MM.1S (cell line): ENCODE measurements at regions not wholly inside any gene's neighbourhood (a gene's known extent, or its start where the extent isn't known, plus 50 kb on each side); places are given as distances from the start of the nearest gene placed in this dataset.

ENCODE experiments used
- DNase-seq: peaks from one replicate; pipeline ENCODE4 v3.0.0-alpha.2; 2015
- H2AFZ ChIP-seq: fragments of 300-600 bp; sonication (generic); 2 replicates; pipeline ENCODE4 v1.6.0; 2016; ENCODE audit warnings: antibody characterized with exemption, low read length
- H3F3A ChIP-seq: fragments of 300-600 bp; sonication (generic); 2 replicates; pipeline ENCODE4 v1.6.1; 2016; ENCODE audit warnings: mild to moderate bottlenecking, antibody characterized with exemption, low read length, moderate library complexity, mixed read lengths; ENCODE audit not compliant: insufficient read depth
- H3K27ac ChIP-seq: fragments of 300-600 bp; sonication (generic); 2 replicates; pipeline ENCODE4 v1.5.1; 2016; ENCODE audit warnings: mild to moderate bottlenecking, low read length
- H3K27me3 ChIP-seq: fragments of 300-600 bp; sonication (generic); replicated peaks from 2 replicates; pipeline ENCODE4 v1.6.0; 2016; ENCODE audit warnings: low read length; ENCODE audit not compliant: insufficient read depth
- H3K36me3 ChIP-seq: fragments of 300-600 bp; sonication (generic); replicated peaks from 2 replicates; pipeline ENCODE4 v1.6.1; 2016; ENCODE audit warnings: mild to moderate bottlenecking, low read length, mixed read lengths; ENCODE audit not compliant: insufficient read depth
- H3K4me1 ChIP-seq: fragments of 300-600 bp; sonication (generic); 2 replicates; pipeline ENCODE4 v1.6.1; 2016; ENCODE audit warnings: low read length, mixed read lengths
- H3K4me2 ChIP-seq: fragments of 300-600 bp; sonication (generic); 2 replicates; pipeline ENCODE4 v1.6.0; 2016; ENCODE audit warnings: low read depth, low read length
- H3K4me3 ChIP-seq: fragments of 300-600 bp; sonication (generic); 2 replicates; pipeline ENCODE4 v1.5.1; 2016; ENCODE audit warnings: low read length, mixed read lengths
- H3K79me2 ChIP-seq: fragments of 300-600 bp; sonication (generic); 2 replicates; pipeline ENCODE4 v1.6.1; 2016; ENCODE audit warnings: mixed run types, low read length, mixed read lengths
- H3K9ac ChIP-seq: fragments of 300-600 bp; sonication (generic); 2 replicates; pipeline ENCODE4 v1.6.1; 2016; ENCODE audit warnings: low read length, mixed read lengths
- H3K9me2 ChIP-seq: fragments of 300-600 bp; sonication (generic); replicated peaks from 2 replicates; pipeline ENCODE4 v1.6.1; 2016; ENCODE audit warnings: mild to moderate bottlenecking, low read length, mixed read lengths; ENCODE audit not compliant: insufficient read depth
- H3K9me3 ChIP-seq: fragments of 300-600 bp; sonication (generic); replicated peaks from 2 replicates; pipeline ENCODE4 v1.6.1; 2016; ENCODE audit warnings: mild to moderate bottlenecking, low read length, mixed read lengths; ENCODE audit not compliant: insufficient read depth
- H4K20me1 ChIP-seq: fragments of 300-600 bp; sonication (generic); 2 replicates; pipeline ENCODE4 v1.6.1; 2016; ENCODE audit warnings: mild to moderate bottlenecking, low read length, moderate library complexity, mixed read lengths; ENCODE audit not compliant: insufficient read depth
- CTCF ChIP-seq: fragments of 300-600 bp; sonication (generic); IDR thresholded peaks from 2 replicates; pipeline ENCODE4 v1.5.1; 2016; ENCODE audit warnings: antibody characterized with exemption, low read length, mixed read lengths
- EZH2 ChIP-seq: fragments of 300-600 bp; sonication (generic); optimal IDR thresholded peaks from 2 replicates; pipeline ENCODE3; 2017; ENCODE audit warnings: low read depth, mild to moderate bottlenecking, antibody characterized with exemption, low read length, mixed read lengths
- EZH2phosphoT487 ChIP-seq: fragments of 300-600 bp; sonication (generic); IDR thresholded peaks from 2 replicates; pipeline ENCODE4 v1.6.1; 2018; ENCODE audit warnings: antibody characterized with exemption, low read length

- Histone ChIP-seq H3K9me2 (no peaks in the 10 kb centered on the region), H3K36me3 (no peaks in the 10 kb centered on the region), H3K4me3 (no peak overlapping the region), H4K20me1 (no peaks in the 10 kb centered on the region), H3K27me3 (no peaks in the 10 kb centered on the region), H3K79me2 (no peaks in the 10 kb centered on the region), H3K9me3 (no peaks in the 10 kb centered on the region), H3K27ac (no peak overlapping the region), H3F3A (no peaks in the 10 kb centered on the region), H2AFZ (no peak overlapping the region), H3K9ac (no peak overlapping the region), H3K4me1 (no peaks in the 10 kb centered on the region), H3K4me2 (no peak overlapping the region)
- DNase-seq = no peak
- no peak for TF ChIP-seq CTCF
- TF ChIP-seq EZH2phosphoT487 = no peak
- no peak for TF ChIP-seq EZH2
Observed at GRCh38 chr2:22375096-22375495, 1009.9 kb upstream of the KLHL29 start.

- Histone ChIP-seq H3K79me2 (no peaks in the 10 kb centered on the region), H4K20me1 (no peaks in the 10 kb centered on the region)
Observed at GRCh38 chr2:22377268-22377667, 1007.7 kb upstream of the KLHL29 start.

GRCh38 chr2:22382479-22383169, 1002.4 kb upstream of the KLHL29 start:
- Histone ChIP-seq H3K9me2 (no peaks in the 10 kb centered on the region), H3K27ac (no peak overlapping the region), H3F3A (no peaks in the 10 kb centered on the region), H3K4me3 (no peak overlapping the region), H3K4me2 (no peak overlapping the region), H4K20me1 (no peaks in the 10 kb centered on the region), H3K9ac (no peak overlapping the region), H3K4me1 (no peaks in the 10 kb centered on the region), H3K79me2 (no peaks in the 10 kb centered on the region), H3K27me3 (no peaks in the 10 kb centered on the region), H3K36me3 (no peaks in the 10 kb centered on the region), H3K9me3 (no peaks in the 10 kb centered on the region), H2AFZ (no peak overlapping the region)
- no peak for DNase-seq
- no peak for TF ChIP-seq EZH2
- no peak for TF ChIP-seq EZH2phosphoT487
- TF ChIP-seq CTCF = no peak

More at GRCh38 chr2:22377268-22377667, 1007.7 kb upstream of the KLHL29 start:
- TF ChIP-seq EZH2phosphoT487 (no peak), EZH2 (no peak), CTCF (no peak)
- Histone ChIP-seq H3K9me3 (no peaks in the 10 kb centered on the region), H3K27ac (no peak overlapping the region), H3K27me3 (no peaks in the 10 kb centered on the region), H3K4me2 (no peak overlapping the region), H3K9me2 (no peaks in the 10 kb centered on the region), H3K4me3 (no peak overlapping the region), H3F3A (no peaks in the 10 kb centered on the region), H3K4me1 (no peaks in the 10 kb centered on the region), H2AFZ (no peak overlapping the region), H3K36me3 (no peaks in the 10 kb centered on the region), H3K9ac (no peak overlapping the region)
- no peak for DNase-seq
